A549 (cell line): ENCODE measurements at regions not wholly inside any gene's neighbourhood (a gene's known extent, or its start where the extent isn't known, plus 50 kb on each side); places are given as distances from the start of the nearest gene placed in this dataset.

Experiments
- CBX8 ChIP-seq: fragments of 200-600 bp; sonication (generic); IDR thresholded peaks from 2 replicates; pipeline ENCODE4 v1.6.1; 2016
- CHD2 ChIP-seq: fragments of 150-350 bp; IDR thresholded peaks from 2 replicates; pipeline ENCODE4 v1.6.1; 2014; ENCODE audit warnings: low read length; ENCODE audit not compliant: partially characterized antibody
- TF ChIP-seq, protein P1 (sequence below): fragments of 250-450 bp; sonication (Bioruptor Pico); IDR thresholded peaks from 2 replicates; pipeline ENCODE4 v1.5.0; 2021; ENCODE audit warnings: mild to moderate bottlenecking, moderate library complexity, borderline replicate concordance
- TF ChIP-seq, protein P2 (sequence below): fragments of >200 bp; sonication (Bioruptor Twin); formaldehyde crosslinking; IDR thresholded peaks from 3 replicates; pipeline ENCODE4 v1.5.1; 2016
- TF ChIP-seq, protein P3 (sequence below): fragments of 200-600 bp; sonication (generic); IDR thresholded peaks from 2 replicates; pipeline ENCODE4 v1.6.1; 2016; ENCODE audit warnings: antibody characterized with exemption, mild to moderate bottlenecking, moderate library complexity
- TF ChIP-seq, protein P4 (sequence below): fragments of 450-650 bp; IDR thresholded peaks from 2 replicates; pipeline ENCODE4 v1.6.1; 2014; ENCODE audit warnings: antibody characterized with exemption
- TF ChIP-seq, protein P5 (sequence below): fragments of >200 bp; sonication (Bioruptor Twin); formaldehyde crosslinking; IDR thresholded peaks from 3 replicates; pipeline ENCODE4 v1.6.1; 2016

DNA sequence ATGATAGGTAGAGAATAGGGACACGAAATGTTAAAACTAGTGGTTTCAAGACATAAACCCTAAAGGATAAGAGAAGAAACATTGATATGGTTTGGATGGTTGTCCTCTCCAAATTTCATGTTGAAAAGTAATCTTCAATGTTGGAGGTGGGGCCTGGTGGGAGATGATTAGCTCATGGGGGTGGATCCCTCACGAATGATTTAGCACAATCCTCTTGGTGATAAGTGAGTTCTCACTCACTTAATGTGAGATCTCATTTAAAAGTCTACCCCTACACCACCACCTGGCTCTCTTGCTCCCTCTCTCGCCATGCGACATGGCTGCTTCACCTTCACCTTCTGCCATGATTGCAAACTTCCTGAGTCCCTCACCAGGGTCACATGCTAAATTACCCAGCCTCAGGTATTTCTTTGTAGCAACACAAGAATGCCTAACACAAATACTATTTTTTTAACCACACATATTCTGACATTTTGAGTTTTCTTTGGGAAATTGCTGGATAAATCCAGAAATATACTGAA is 242.4 kb upstream of the PHF14 start:
- TF ChIP-seq CBX8 (no peak), CHD2 (no peak)
- TF ChIP-seq, protein P1, sequence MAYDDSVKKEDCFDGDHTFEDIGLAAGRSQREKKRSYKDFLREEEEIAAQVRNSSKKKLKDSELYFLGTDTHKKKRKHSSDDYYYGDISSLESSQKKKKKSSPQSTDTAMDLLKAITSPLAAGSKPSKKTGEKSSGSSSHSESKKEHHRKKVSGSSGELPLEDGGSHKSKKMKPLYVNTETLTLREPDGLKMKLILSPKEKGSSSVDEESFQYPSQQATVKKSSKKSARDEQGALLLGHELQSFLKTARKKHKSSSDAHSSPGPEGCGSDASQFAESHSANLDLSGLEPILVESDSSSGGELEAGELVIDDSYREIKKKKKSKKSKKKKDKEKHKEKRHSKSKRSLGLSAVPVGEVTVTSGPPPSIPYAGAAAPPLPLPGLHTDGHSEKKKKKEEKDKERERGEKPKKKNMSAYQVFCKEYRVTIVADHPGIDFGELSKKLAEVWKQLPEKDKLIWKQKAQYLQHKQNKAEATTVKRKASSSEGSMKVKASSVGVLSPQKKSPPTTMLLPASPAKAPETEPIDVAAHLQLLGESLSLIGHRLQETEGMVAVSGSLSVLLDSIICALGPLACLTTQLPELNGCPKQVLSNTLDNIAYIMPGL (CRISPR knock-in tag): no peak
- TF ChIP-seq, protein P2, sequence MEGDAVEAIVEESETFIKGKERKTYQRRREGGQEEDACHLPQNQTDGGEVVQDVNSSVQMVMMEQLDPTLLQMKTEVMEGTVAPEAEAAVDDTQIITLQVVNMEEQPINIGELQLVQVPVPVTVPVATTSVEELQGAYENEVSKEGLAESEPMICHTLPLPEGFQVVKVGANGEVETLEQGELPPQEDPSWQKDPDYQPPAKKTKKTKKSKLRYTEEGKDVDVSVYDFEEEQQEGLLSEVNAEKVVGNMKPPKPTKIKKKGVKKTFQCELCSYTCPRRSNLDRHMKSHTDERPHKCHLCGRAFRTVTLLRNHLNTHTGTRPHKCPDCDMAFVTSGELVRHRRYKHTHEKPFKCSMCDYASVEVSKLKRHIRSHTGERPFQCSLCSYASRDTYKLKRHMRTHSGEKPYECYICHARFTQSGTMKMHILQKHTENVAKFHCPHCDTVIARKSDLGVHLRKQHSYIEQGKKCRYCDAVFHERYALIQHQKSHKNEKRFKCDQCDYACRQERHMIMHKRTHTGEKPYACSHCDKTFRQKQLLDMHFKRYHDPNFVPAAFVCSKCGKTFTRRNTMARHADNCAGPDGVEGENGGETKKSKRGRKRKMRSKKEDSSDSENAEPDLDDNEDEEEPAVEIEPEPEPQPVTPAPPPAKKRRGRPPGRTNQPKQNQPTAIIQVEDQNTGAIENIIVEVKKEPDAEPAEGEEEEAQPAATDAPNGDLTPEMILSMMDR: no peak
- TF ChIP-seq, protein P3, sequence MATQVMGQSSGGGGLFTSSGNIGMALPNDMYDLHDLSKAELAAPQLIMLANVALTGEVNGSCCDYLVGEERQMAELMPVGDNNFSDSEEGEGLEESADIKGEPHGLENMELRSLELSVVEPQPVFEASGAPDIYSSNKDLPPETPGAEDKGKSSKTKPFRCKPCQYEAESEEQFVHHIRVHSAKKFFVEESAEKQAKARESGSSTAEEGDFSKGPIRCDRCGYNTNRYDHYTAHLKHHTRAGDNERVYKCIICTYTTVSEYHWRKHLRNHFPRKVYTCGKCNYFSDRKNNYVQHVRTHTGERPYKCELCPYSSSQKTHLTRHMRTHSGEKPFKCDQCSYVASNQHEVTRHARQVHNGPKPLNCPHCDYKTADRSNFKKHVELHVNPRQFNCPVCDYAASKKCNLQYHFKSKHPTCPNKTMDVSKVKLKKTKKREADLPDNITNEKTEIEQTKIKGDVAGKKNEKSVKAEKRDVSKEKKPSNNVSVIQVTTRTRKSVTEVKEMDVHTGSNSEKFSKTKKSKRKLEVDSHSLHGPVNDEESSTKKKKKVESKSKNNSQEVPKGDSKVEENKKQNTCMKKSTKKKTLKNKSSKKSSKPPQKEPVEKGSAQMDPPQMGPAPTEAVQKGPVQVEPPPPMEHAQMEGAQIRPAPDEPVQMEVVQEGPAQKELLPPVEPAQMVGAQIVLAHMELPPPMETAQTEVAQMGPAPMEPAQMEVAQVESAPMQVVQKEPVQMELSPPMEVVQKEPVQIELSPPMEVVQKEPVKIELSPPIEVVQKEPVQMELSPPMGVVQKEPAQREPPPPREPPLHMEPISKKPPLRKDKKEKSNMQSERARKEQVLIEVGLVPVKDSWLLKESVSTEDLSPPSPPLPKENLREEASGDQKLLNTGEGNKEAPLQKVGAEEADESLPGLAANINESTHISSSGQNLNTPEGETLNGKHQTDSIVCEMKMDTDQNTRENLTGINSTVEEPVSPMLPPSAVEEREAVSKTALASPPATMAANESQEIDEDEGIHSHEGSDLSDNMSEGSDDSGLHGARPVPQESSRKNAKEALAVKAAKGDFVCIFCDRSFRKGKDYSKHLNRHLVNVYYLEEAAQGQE: no peak
- TF ChIP-seq, protein P4, sequence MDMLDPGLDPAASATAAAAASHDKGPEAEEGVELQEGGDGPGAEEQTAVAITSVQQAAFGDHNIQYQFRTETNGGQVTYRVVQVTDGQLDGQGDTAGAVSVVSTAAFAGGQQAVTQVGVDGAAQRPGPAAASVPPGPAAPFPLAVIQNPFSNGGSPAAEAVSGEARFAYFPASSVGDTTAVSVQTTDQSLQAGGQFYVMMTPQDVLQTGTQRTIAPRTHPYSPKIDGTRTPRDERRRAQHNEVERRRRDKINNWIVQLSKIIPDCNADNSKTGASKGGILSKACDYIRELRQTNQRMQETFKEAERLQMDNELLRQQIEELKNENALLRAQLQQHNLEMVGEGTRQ: no peak
- TF ChIP-seq, protein P5, sequence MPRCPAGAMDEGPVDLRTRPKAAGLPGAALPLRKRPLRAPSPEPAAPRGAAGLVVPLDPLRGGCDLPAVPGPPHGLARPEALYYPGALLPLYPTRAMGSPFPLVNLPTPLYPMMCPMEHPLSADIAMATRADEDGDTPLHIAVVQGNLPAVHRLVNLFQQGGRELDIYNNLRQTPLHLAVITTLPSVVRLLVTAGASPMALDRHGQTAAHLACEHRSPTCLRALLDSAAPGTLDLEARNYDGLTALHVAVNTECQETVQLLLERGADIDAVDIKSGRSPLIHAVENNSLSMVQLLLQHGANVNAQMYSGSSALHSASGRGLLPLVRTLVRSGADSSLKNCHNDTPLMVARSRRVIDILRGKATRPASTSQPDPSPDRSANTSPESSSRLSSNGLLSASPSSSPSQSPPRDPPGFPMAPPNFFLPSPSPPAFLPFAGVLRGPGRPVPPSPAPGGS: no peak
